ENCODE measurements at regions not wholly inside any gene's neighbourhood (a gene's known extent, or its start where the extent isn't known, plus 50 kb on each side); places are given as distances from the start of the nearest gene placed in this dataset.

DNA sequence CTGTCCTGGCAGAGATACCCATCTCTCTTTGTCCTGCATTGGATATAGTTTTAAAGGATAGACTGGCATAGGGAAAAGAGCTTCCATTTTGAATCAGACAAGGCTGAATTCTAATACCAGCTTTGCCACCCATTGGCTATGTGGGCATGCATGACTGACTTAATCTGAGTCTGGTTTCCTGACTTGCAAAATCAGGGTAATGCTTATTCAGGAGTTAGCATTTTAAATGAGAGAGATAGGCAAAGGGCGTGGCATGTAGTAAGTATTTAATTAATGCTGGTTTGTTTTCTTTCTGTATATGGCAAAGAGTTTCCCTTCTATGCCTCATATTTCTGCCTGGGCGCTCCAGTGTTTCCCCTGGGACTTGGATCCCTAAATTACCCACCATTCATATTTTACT lies 492.9 kb downstream of the IGSF11 start:
- Mint-ChIP-seq H3K4me3 (no peak overlapping the region), H3K36me3 (ENCODE audit: low read depth) (no peaks in the 10 kb centered on the region), H3K9me3 (no peaks in the 10 kb centered on the region), H3K4me1 (peaks cover 34% of the 10 kb centered on the region), H3K27me3 (ENCODE audit: insufficient read depth) (no peaks in the 10 kb centered on the region), H3K27ac (no peak overlapping the region)
- TF ChIP-seq, protein P1, sequence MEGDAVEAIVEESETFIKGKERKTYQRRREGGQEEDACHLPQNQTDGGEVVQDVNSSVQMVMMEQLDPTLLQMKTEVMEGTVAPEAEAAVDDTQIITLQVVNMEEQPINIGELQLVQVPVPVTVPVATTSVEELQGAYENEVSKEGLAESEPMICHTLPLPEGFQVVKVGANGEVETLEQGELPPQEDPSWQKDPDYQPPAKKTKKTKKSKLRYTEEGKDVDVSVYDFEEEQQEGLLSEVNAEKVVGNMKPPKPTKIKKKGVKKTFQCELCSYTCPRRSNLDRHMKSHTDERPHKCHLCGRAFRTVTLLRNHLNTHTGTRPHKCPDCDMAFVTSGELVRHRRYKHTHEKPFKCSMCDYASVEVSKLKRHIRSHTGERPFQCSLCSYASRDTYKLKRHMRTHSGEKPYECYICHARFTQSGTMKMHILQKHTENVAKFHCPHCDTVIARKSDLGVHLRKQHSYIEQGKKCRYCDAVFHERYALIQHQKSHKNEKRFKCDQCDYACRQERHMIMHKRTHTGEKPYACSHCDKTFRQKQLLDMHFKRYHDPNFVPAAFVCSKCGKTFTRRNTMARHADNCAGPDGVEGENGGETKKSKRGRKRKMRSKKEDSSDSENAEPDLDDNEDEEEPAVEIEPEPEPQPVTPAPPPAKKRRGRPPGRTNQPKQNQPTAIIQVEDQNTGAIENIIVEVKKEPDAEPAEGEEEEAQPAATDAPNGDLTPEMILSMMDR (conservative IDR thresholded peaks at IDR 0.05) = no peak
- Histone ChIP-seq H3K4me3 (ENCODE audit: low read length) (no peak overlapping the region), H3K27me3 (ENCODE audit: control insufficient read depth, insufficient read depth, low read length, poor library complexity, severe bottlenecking) (no peaks in the 10 kb centered on the region), H3K9me3 (ENCODE audit: control insufficient read depth, low read length) (peaks cover 6% of the 10 kb centered on the region), H3K9ac (ENCODE audit: extremely low read depth, low read length, poor library complexity, severe bottlenecking) (no peak overlapping the region), H3K36me3 (ENCODE audit: control insufficient read depth, insufficient read depth, low read length) (peaks cover 5% of the 10 kb centered on the region), H3K4me1 (ENCODE audit: control insufficient read depth, insufficient read depth, low read length) (peaks cover 3% of the 10 kb centered on the region), H3K27ac (ENCODE audit: low read depth, low read length) (no peak overlapping the region)
- WGBS, 2 experiments (ENCODE audit: insufficient coverage in 1 of 2, insufficient read length in 1 of 2) = 93 to 100% methylated on average over 1 to 2 of the region's 2 CpGs
- DNase-seq = no peak

DNA sequence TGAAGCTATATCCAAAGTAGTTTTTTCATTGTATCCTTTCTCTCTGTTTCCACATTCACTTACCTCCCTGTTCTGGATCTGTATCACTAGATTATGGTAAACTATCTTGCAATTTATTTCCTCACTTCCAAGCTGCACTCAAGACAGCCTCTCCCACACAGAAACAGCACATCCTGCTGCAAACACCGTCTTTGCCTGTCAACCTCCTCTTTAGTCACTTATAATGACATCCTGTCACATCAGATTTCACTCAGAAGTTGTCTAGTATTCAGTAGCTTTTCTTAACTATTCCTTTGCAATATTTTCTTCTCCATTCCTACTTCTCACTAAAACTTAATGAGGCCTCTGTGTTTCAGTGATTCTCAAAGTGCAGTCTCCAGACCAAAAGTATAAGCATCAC lies 490.8 kb downstream of the IGSF11 start:
- no peaks in the 10 kb centered on the region for H3K27me3 ChIP-seq (ENCODE audit: control insufficient read depth, insufficient read depth, low read length, poor library complexity, severe bottlenecking)
- 93 to 98% methylated on average over 1 of the region's 1 CpG for WGBS, 2 experiments (ENCODE audit: insufficient coverage in 1 of 2, insufficient read length in 1 of 2)
- no peak overlapping the region for H3K9ac ChIP-seq (ENCODE audit: extremely low read depth, low read length, poor library complexity, severe bottlenecking)
- peaks cover 6% of the 10 kb centered on the region for H3K9me3 ChIP-seq (ENCODE audit: control insufficient read depth, low read length)
- Mint-ChIP-seq H3K4me3 (no peak overlapping the region), H3K36me3 (ENCODE audit: low read depth) (no peaks in the 10 kb centered on the region), H3K27me3 (ENCODE audit: insufficient read depth) (no peaks in the 10 kb centered on the region), H3K27ac (no peak overlapping the region), H3K9me3 (no peaks in the 10 kb centered on the region), H3K4me1 (peaks cover 34% of the 10 kb centered on the region)
- no peak for DNase-seq
- no peak overlapping the region for H3K27ac ChIP-seq (ENCODE audit: low read depth, low read length)
- H3K4me1 ChIP-seq (ENCODE audit: control insufficient read depth, insufficient read depth, low read length) = peaks cover 3% of the 10 kb centered on the region
- TF ChIP-seq, protein P1 (conservative IDR thresholded peaks at IDR 0.05) = no peak
- peaks cover 17% of the 10 kb centered on the region for H3K36me3 ChIP-seq (ENCODE audit: control insufficient read depth, insufficient read depth, low read length)
- no peak overlapping the region for H3K4me3 ChIP-seq (ENCODE audit: low read length)

DNA sequence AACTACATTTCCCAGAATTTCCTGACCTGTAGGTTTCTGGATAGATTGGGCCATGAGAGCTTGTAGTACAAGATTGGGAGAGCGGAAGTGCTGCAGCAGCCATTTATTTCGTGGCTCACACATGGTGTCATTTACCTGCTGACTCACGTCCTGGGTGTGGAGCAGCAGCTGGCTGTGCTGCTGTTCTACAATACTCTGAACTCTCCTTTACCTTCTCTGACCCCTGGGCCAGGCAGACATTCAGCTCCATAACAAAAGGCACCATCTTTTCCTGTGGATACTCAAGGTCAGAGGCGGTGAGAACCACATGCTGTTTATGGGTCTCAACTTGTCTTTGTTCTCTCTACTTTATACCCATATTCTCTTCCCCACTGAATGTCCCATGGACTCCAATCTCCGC lies 490.2 kb downstream of the IGSF11 start:
- Mint-ChIP-seq H3K9me3 (no peaks in the 10 kb centered on the region), H3K36me3 (ENCODE audit: low read depth) (no peaks in the 10 kb centered on the region)
- H3K9ac ChIP-seq (ENCODE audit: extremely low read depth, low read length, poor library complexity, severe bottlenecking) = no peak overlapping the region

More for the DNA sequence above, 490.2 kb downstream of the IGSF11 start:
- 78 to 88% methylated on average over 3 to 5 of the region's 5 CpGs for WGBS, 2 experiments (ENCODE audit: insufficient coverage in 1 of 2, insufficient read length in 1 of 2)
- Mint-ChIP-seq H3K27me3 (ENCODE audit: insufficient read depth) (no peaks in the 10 kb centered on the region), H3K27ac (no peak overlapping the region), H3K4me3 (no peak overlapping the region), H3K4me1 (peaks cover 30% of the 10 kb centered on the region)
- peaks cover 3% of the 10 kb centered on the region for H3K4me1 ChIP-seq (ENCODE audit: control insufficient read depth, insufficient read depth, low read length)
- H3K36me3 ChIP-seq (ENCODE audit: control insufficient read depth, insufficient read depth, low read length) = peaks cover 15% of the 10 kb centered on the region
- H3K27ac ChIP-seq (ENCODE audit: low read depth, low read length) = no peak overlapping the region
- no peaks in the 10 kb centered on the region for H3K27me3 ChIP-seq (ENCODE audit: control insufficient read depth, insufficient read depth, low read length, poor library complexity, severe bottlenecking)
- peak; percentile 62 for DNase-seq
- no peak overlapping the region for H3K4me3 ChIP-seq (ENCODE audit: low read length)
- peaks cover 4% of the 10 kb centered on the region for H3K9me3 ChIP-seq (ENCODE audit: control insufficient read depth, low read length)
- TF ChIP-seq, protein P1 (conservative IDR thresholded peaks at IDR 0.05) = no peak

Measured in endodermal cell (in vitro differentiated cells).